NK-92 treated with Interleukin-12 subunit alpha and Interleukin-12 subunit beta, amount 100 ng/mL, for 24 hours (cell line): ENCODE measurements at regions not wholly inside any gene's neighbourhood (a gene's known extent, or its start where the extent isn't known, plus 50 kb on each side); places are given as distances from the start of the nearest gene placed in this dataset.

Experiments used
- DNase-seq: peaks from one replicate; lab custom pipeline; 2025; lab: John Stamatoyannopoulos, UW

GRCh38 chr3:59341459-59341858 is 291.6 kb upstream of the CFAP20DC start:
- no peak for DNase-seq

- no peak for DNase-seq
These were observed 290.0 kb upstream of the CFAP20DC start for GRCh38 chr3:59339818-59340217.

GRCh38 chr3:59338934-59339333 is 289.1 kb upstream of the CFAP20DC start:
- no peak for DNase-seq

- no peak for DNase-seq
These were observed 285.5 kb upstream of the CFAP20DC start for GRCh38 chr3:59335338-59335737.

GRCh38 chr3:59334585-59334984 is 284.8 kb upstream of the CFAP20DC start:
- no peak for DNase-seq

GRCh38 chr3:59327376-59327808 is 277.6 kb upstream of the CFAP20DC start:
- DNase-seq = no peak

- DNase-seq = no peak
These were observed 276.6 kb upstream of the CFAP20DC start for GRCh38 chr3:59326246-59327024.

GRCh38 chr3:59321881-59322540 is 272.2 kb upstream of the CFAP20DC start:
- DNase-seq = no peak

- no peak for DNase-seq
These were observed 270.3 kb upstream of the CFAP20DC start for GRCh38 chr3:59320080-59320479.

- DNase-seq = no peak
These were observed 269.6 kb upstream of the CFAP20DC start for GRCh38 chr3:59319442-59319841.

- DNase-seq = no peak
These were observed 269.1 kb upstream of the CFAP20DC start for GRCh38 chr3:59318881-59319280.

GRCh38 chr3:59317386-59317785 is 267.6 kb upstream of the CFAP20DC start:
- DNase-seq = no peak

- no peak for DNase-seq
These were observed 267.0 kb upstream of the CFAP20DC start for GRCh38 chr3:59316688-59317275.

- DNase-seq = no peak
These were observed 263.5 kb upstream of the CFAP20DC start for GRCh38 chr3:59313365-59313764.

- no peak for DNase-seq
These were observed 261.4 kb upstream of the CFAP20DC start for GRCh38 chr3:59311231-59311630.

- DNase-seq = no peak
These were observed 260.9 kb upstream of the CFAP20DC start for GRCh38 chr3:59310736-59311135.

GRCh38 chr3:59308684-59309083 is 258.9 kb upstream of the CFAP20DC start:
- no peak for DNase-seq

GRCh38 chr3:59308001-59308400 is 258.2 kb upstream of the CFAP20DC start:
- no peak for DNase-seq

- no peak for DNase-seq
These were observed 256.6 kb upstream of the CFAP20DC start for GRCh38 chr3:59306436-59306835.

GRCh38 chr3:59304296-59304695 is 254.5 kb upstream of the CFAP20DC start:
- DNase-seq = no peak

GRCh38 chr3:59303452-59303851 is 253.6 kb upstream of the CFAP20DC start:
- no peak for DNase-seq

GRCh38 chr3:59302442-59302841 is 252.6 kb upstream of the CFAP20DC start:
- no peak for DNase-seq

- DNase-seq = no peak
These were observed 250.9 kb upstream of the CFAP20DC start for GRCh38 chr3:59300733-59301132.
